ENCODE measurements at regions not wholly inside any gene's neighbourhood (a gene's known extent, or its start where the extent isn't known, plus 50 kb on each side); places are given as distances from the start of the nearest gene placed in this dataset.
A peak's percentile ranks its signal among the peaks of the same experiment; 100 is the strongest.

- no peak overlapping the region for H3K4me3 ChIP-seq (ENCODE audit: low read depth, low read length)
- no peak for DNase-seq (ENCODE audit: low read depth)
- no peak for TF ChIP-seq CTCF (IDR thresholded peaks at IDR 0.05; ENCODE audit: control insufficient read depth, extremely low read depth, insufficient read depth)
Observed at GRCh38 chr12:60468546-60468945, 872.7 kb downstream of the SLC16A7 start.

GRCh38 chr12:60475825-60476224, 880.0 kb downstream of the SLC16A7 start:
- DNase-seq (ENCODE audit: low read depth) = no peak
- no peak for TF ChIP-seq CTCF (IDR thresholded peaks at IDR 0.05; ENCODE audit: control insufficient read depth, extremely low read depth, insufficient read depth)
- H3K4me3 ChIP-seq (ENCODE audit: low read depth, low read length) = no peak overlapping the region

GRCh38 chr12:60487284-60487683, 891.5 kb downstream of the SLC16A7 start:
- H3K4me3 ChIP-seq (ENCODE audit: low read depth, low read length) = no peak overlapping the region
- no peak for TF ChIP-seq CTCF (IDR thresholded peaks at IDR 0.05; ENCODE audit: control insufficient read depth, extremely low read depth, insufficient read depth)
- no peak for DNase-seq (ENCODE audit: low read depth)

- H3K4me3 ChIP-seq (ENCODE audit: low read depth, low read length) = no peak overlapping the region
- TF ChIP-seq CTCF (IDR thresholded peaks at IDR 0.05; ENCODE audit: control insufficient read depth, extremely low read depth, insufficient read depth) = no peak
- no peak for DNase-seq (ENCODE audit: low read depth)
Observed at GRCh38 chr12:60489071-60489470, 893.2 kb downstream of the SLC16A7 start.

GRCh38 chr12:60494244-60494643, 898.4 kb downstream of the SLC16A7 start:
- DNase-seq (ENCODE audit: low read depth) = peak; percentile 39
- peak; percentile 76 for TF ChIP-seq CTCF (IDR thresholded peaks at IDR 0.05; ENCODE audit: control insufficient read depth, extremely low read depth, insufficient read depth)
- no peak overlapping the region for H3K4me3 ChIP-seq (ENCODE audit: low read depth, low read length)

GRCh38 chr12:60498656-60499055, 902.8 kb downstream of the SLC16A7 start:
- no peak for TF ChIP-seq CTCF (IDR thresholded peaks at IDR 0.05; ENCODE audit: control insufficient read depth, extremely low read depth, insufficient read depth)
- DNase-seq (ENCODE audit: low read depth) = no peak
- H3K4me3 ChIP-seq (ENCODE audit: low read depth, low read length) = no peak overlapping the region

GRCh38 chr12:60501124-60501729, 905.4 kb downstream of the SLC16A7 start:
- no peak overlapping the region for H3K4me3 ChIP-seq (ENCODE audit: low read depth, low read length)
- DNase-seq (ENCODE audit: low read depth) = no peak
- no peak for TF ChIP-seq CTCF (IDR thresholded peaks at IDR 0.05; ENCODE audit: control insufficient read depth, extremely low read depth, insufficient read depth)
